ENCODE measurements at regions not wholly inside any gene's neighbourhood (a gene's known extent, or its start where the extent isn't known, plus 50 kb on each side); places are given as distances from the start of the nearest gene placed in this dataset.

DNA sequence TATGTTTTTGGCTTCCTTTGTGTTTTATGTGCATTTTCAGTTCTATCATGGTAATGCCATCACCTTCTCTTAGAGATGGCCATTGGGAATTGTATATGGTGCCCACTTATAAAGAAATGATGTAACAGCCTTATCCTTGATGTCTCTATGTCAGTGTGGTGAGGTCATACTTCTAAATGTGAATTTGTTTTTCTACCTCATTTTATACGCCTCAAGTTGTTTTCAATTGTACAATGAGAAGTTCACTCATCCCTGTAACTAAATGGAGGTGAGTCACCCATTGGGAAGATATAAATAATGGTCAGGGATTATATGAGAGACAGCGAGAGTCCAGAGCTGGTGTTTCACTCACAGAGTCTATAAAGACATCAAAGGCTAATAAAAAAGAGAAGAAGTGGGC lies 402.4 kb downstream of the AGTPBP1 start:
- no peak for FAIRE-seq
- Histone ChIP-seq H3K9ac (ENCODE audit: control insufficient read depth, extremely low read depth, insufficient read depth, low read length) (no peak overlapping the region), H3K4me1 (ENCODE audit: control insufficient read depth, extremely low read depth, insufficient read depth, low read length) (no peaks in the 10 kb centered on the region), H3K4me2 (ENCODE audit: control insufficient read depth, extremely low read depth, insufficient read depth, low read depth, low read length) (no peak overlapping the region), H3K4me3 (ENCODE audit: control insufficient read depth in 2 of 3, extremely low read depth in 1 of 3, insufficient read depth in 2 of 3, low read depth in 1 of 3, low read length in 3 of 3) (no peak overlapping the region), H3K79me2 (ENCODE audit: control insufficient read depth, insufficient read depth, low read length) (no peaks in the 10 kb centered on the region), H3K27ac (ENCODE audit: control insufficient read depth, insufficient read depth, low read length) (no peak overlapping the region), H4K20me1 (ENCODE audit: control insufficient read depth, extremely low read depth, insufficient read depth, low read length) (no peaks in the 10 kb centered on the region), H3K36me3 (ENCODE audit: control insufficient read depth in 2 of 2, extremely low read depth in 1 of 2, insufficient read depth in 2 of 2, low read length in 2 of 2) (no peaks in the 10 kb centered on the region), H3K9me3 (ENCODE audit: control insufficient read depth, low read depth, low read length) (no peaks in the 10 kb centered on the region), H3K27me3 (ENCODE audit: control insufficient read depth, extremely low read depth, insufficient read depth, low read length) (peaks cover 5% of the 10 kb centered on the region), H3K9me1 (ENCODE audit: control insufficient read depth, extremely low read depth, insufficient read depth, low read length) (no peaks in the 10 kb centered on the region), H2AFZ (ENCODE audit: control insufficient read depth, low read length) (no peak overlapping the region)
- no peak for DNase-seq (ENCODE audit: low read depth, low spot score)
- TF ChIP-seq, protein P1, sequence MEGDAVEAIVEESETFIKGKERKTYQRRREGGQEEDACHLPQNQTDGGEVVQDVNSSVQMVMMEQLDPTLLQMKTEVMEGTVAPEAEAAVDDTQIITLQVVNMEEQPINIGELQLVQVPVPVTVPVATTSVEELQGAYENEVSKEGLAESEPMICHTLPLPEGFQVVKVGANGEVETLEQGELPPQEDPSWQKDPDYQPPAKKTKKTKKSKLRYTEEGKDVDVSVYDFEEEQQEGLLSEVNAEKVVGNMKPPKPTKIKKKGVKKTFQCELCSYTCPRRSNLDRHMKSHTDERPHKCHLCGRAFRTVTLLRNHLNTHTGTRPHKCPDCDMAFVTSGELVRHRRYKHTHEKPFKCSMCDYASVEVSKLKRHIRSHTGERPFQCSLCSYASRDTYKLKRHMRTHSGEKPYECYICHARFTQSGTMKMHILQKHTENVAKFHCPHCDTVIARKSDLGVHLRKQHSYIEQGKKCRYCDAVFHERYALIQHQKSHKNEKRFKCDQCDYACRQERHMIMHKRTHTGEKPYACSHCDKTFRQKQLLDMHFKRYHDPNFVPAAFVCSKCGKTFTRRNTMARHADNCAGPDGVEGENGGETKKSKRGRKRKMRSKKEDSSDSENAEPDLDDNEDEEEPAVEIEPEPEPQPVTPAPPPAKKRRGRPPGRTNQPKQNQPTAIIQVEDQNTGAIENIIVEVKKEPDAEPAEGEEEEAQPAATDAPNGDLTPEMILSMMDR (optimal IDR thresholded peaks at IDR 0.05 in 1 of 3, IDR thresholded peaks at IDR 0.05 in 1 of 3, conservative IDR thresholded peaks at IDR 0.05 in 1 of 3; ENCODE audit: extremely low read depth in 1 of 3, insufficient read depth in 2 of 3, low read length in 3 of 3) = no peak
- no peak for TF ChIP-seq EZH2 (IDR thresholded peaks at IDR 0.05; ENCODE audit: low read length)
- dilution Hi-C loops (cut with MboI; ENCODE audit: extremely low pct_ligation_motif_present, low sequenced_read_pairs) = no loop called here

DNA sequence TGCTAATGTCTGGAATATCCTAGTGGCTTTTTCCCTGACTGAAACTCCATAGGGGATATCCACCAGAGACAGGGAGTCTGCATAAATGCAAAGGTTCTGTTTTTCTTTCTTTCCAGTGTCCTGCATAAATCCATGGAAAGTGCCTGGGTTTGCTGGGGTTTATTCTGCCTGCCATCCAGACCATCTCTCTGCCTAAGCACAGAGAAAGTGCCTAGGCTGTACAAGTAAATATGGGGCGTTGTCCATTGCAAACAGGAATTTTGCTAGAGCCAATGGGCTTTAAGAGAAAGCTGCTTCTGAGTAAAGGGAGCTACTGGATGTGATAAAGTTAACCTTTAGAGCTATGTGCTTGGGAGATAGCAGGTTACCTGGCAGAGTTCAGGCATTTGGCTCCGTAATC lies 407.5 kb downstream of the AGTPBP1 start:
- Histone ChIP-seq H3K36me3 (ENCODE audit: control insufficient read depth in 2 of 2, extremely low read depth in 1 of 2, insufficient read depth in 2 of 2, low read length in 2 of 2) (no peaks in the 10 kb centered on the region), H4K20me1 (ENCODE audit: control insufficient read depth, extremely low read depth, insufficient read depth, low read length) (no peaks in the 10 kb centered on the region), H3K27me3 (ENCODE audit: control insufficient read depth, extremely low read depth, insufficient read depth, low read length) (no peaks in the 10 kb centered on the region), H3K9me3 (ENCODE audit: control insufficient read depth, low read depth, low read length) (no peaks in the 10 kb centered on the region), H3K4me1 (ENCODE audit: control insufficient read depth, extremely low read depth, insufficient read depth, low read length) (no peaks in the 10 kb centered on the region), H3K79me2 (ENCODE audit: control insufficient read depth, insufficient read depth, low read length) (no peaks in the 10 kb centered on the region), H3K27ac (ENCODE audit: control insufficient read depth, insufficient read depth, low read length) (no peak overlapping the region), H3K9me1 (ENCODE audit: control insufficient read depth, extremely low read depth, insufficient read depth, low read length) (no peaks in the 10 kb centered on the region), H3K9ac (ENCODE audit: control insufficient read depth, extremely low read depth, insufficient read depth, low read length) (no peak overlapping the region), H3K4me2 (ENCODE audit: control insufficient read depth, extremely low read depth, insufficient read depth, low read depth, low read length) (no peak overlapping the region), H3K4me3 (ENCODE audit: control insufficient read depth in 2 of 3, extremely low read depth in 1 of 3, insufficient read depth in 2 of 3, low read depth in 1 of 3, low read length in 3 of 3) (no peak overlapping the region), H2AFZ (ENCODE audit: control insufficient read depth, low read length) (no peak overlapping the region)
- dilution Hi-C loops (cut with MboI; ENCODE audit: extremely low pct_ligation_motif_present, low sequenced_read_pairs) = no loop called here
- no peak for FAIRE-seq
- no peak for DNase-seq (ENCODE audit: low read depth, low spot score)
- TF ChIP-seq, protein P1 (optimal IDR thresholded peaks at IDR 0.05 in 1 of 3, IDR thresholded peaks at IDR 0.05 in 1 of 3, conservative IDR thresholded peaks at IDR 0.05 in 1 of 3; ENCODE audit: extremely low read depth in 1 of 3, insufficient read depth in 2 of 3, low read length in 3 of 3) = no peak
- no peak for TF ChIP-seq EZH2 (IDR thresholded peaks at IDR 0.05; ENCODE audit: low read length)
